ENCODE measurements at regions not wholly inside any gene's neighbourhood (a gene's known extent, or its start where the extent isn't known, plus 50 kb on each side); places are given as distances from the start of the nearest gene placed in this dataset.

GRCh38 chr15:70569714-70570231, 193.6 kb downstream of the UACA start:
- H3K36me3 Mint-ChIP-seq (ENCODE audit: low read depth) = peaks cover 6% of the 10 kb centered on the region
- H3K4me1 Mint-ChIP-seq (ENCODE audit: low read depth) = peaks cover 3% of the 10 kb centered on the region
- no peak overlapping the region for H3K4me3 Mint-ChIP-seq
- H3K27me3 Mint-ChIP-seq (ENCODE audit: low read depth) = peaks cover 5% of the 10 kb centered on the region
- peak; percentile 12 for DNase-seq (ENCODE audit: low spot score)
- H3K9me3 Mint-ChIP-seq = peaks cover 7% of the 10 kb centered on the region
- no peak overlapping the region for H3K27ac Mint-ChIP-seq

GRCh38 chr15:70569091-70569713, 194.2 kb downstream of the UACA start:
- DNase-seq (ENCODE audit: low spot score) = no peak
- Mint-ChIP-seq H3K4me1 (ENCODE audit: low read depth) (peaks cover 3% of the 10 kb centered on the region), H3K27me3 (ENCODE audit: low read depth) (peaks cover 2% of the 10 kb centered on the region), H3K36me3 (ENCODE audit: low read depth) (peaks cover 3% of the 10 kb centered on the region), H3K4me3 (no peak overlapping the region), H3K9me3 (peaks cover 3% of the 10 kb centered on the region), H3K27ac (no peak overlapping the region)

GRCh38 chr15:70566989-70567388, 196.4 kb downstream of the UACA start:
- no peak for DNase-seq (ENCODE audit: low spot score)
- H3K27me3 Mint-ChIP-seq (ENCODE audit: low read depth) = peaks cover 16% of the 10 kb centered on the region
- H3K27ac Mint-ChIP-seq = no peak overlapping the region
- no peaks in the 10 kb centered on the region for H3K36me3 Mint-ChIP-seq (ENCODE audit: low read depth)
- no peak overlapping the region for H3K4me3 Mint-ChIP-seq
- no peaks in the 10 kb centered on the region for H3K9me3 Mint-ChIP-seq
- peaks cover 3% of the 10 kb centered on the region for H3K4me1 Mint-ChIP-seq (ENCODE audit: low read depth)

GRCh38 chr15:70566047-70566835, 197.1 kb downstream of the UACA start:
- no peak overlapping the region for H3K27ac Mint-ChIP-seq
- H3K36me3 Mint-ChIP-seq (ENCODE audit: low read depth) = no peaks in the 10 kb centered on the region
- no peak for DNase-seq (ENCODE audit: low spot score)

GRCh38 chr15:70563561-70564095, 199.7 kb downstream of the UACA start:
- no peak for DNase-seq (ENCODE audit: low spot score)
- no peaks in the 10 kb centered on the region for H3K4me1 Mint-ChIP-seq (ENCODE audit: low read depth)
- no peaks in the 10 kb centered on the region for H3K36me3 Mint-ChIP-seq (ENCODE audit: low read depth)
- no peak overlapping the region for H3K4me3 Mint-ChIP-seq
- no peaks in the 10 kb centered on the region for H3K9me3 Mint-ChIP-seq
- peaks cover 30% of the 10 kb centered on the region for H3K27me3 Mint-ChIP-seq (ENCODE audit: low read depth)
- no peak overlapping the region for H3K27ac Mint-ChIP-seq

More at GRCh38 chr15:70566047-70566835, 197.1 kb downstream of the UACA start:
- Mint-ChIP-seq H3K4me3 (no peak overlapping the region), H3K27me3 (ENCODE audit: low read depth) (peaks cover 24% of the 10 kb centered on the region), H3K9me3 (no peaks in the 10 kb centered on the region), H3K4me1 (ENCODE audit: low read depth) (peaks cover 3% of the 10 kb centered on the region)

- Mint-ChIP-seq H3K27me3 (ENCODE audit: low read depth) (peaks cover 30% of the 10 kb centered on the region), H3K4me1 (ENCODE audit: low read depth) (no peaks in the 10 kb centered on the region), H3K4me3 (no peak overlapping the region), H3K27ac (no peak overlapping the region), H3K9me3 (no peaks in the 10 kb centered on the region), H3K36me3 (ENCODE audit: low read depth) (no peaks in the 10 kb centered on the region)
- DNase-seq (ENCODE audit: low spot score) = no peak
Observed at GRCh38 chr15:70562906-70563305, 200.5 kb downstream of the UACA start.

- Mint-ChIP-seq H3K27ac (no peak overlapping the region), H3K36me3 (ENCODE audit: low read depth) (no peaks in the 10 kb centered on the region), H3K27me3 (ENCODE audit: low read depth) (peaks cover 30% of the 10 kb centered on the region), H3K4me1 (ENCODE audit: low read depth) (no peaks in the 10 kb centered on the region), H3K4me3 (no peak overlapping the region), H3K9me3 (no peaks in the 10 kb centered on the region)
- DNase-seq (ENCODE audit: low spot score) = no peak
Observed at GRCh38 chr15:70561885-70562284, 201.5 kb downstream of the UACA start.

GRCh38 chr15:70560617-70561328, 202.6 kb downstream of the UACA start:
- Mint-ChIP-seq H3K4me1 (ENCODE audit: low read depth) (peaks cover 2% of the 10 kb centered on the region), H3K4me3 (no peak overlapping the region), H3K27ac (no peak overlapping the region)

GRCh38 chr15:70559265-70560239, 203.8 kb downstream of the UACA start:
- peak; percentile 59 for DNase-seq (ENCODE audit: low spot score)
- H3K4me1 Mint-ChIP-seq (ENCODE audit: low read depth) = peaks cover 3% of the 10 kb centered on the region
- H3K9me3 Mint-ChIP-seq = no peaks in the 10 kb centered on the region
- H3K27me3 Mint-ChIP-seq (ENCODE audit: low read depth) = peaks cover 30% of the 10 kb centered on the region
- H3K36me3 Mint-ChIP-seq (ENCODE audit: low read depth) = no peaks in the 10 kb centered on the region
- H3K4me3 Mint-ChIP-seq = no peak overlapping the region
- H3K27ac Mint-ChIP-seq = no peak overlapping the region

More at GRCh38 chr15:70560617-70561328, 202.6 kb downstream of the UACA start:
- no peaks in the 10 kb centered on the region for H3K9me3 Mint-ChIP-seq
- peaks cover 30% of the 10 kb centered on the region for H3K27me3 Mint-ChIP-seq (ENCODE audit: low read depth)
- no peak for DNase-seq (ENCODE audit: low spot score)
- no peaks in the 10 kb centered on the region for H3K36me3 Mint-ChIP-seq (ENCODE audit: low read depth)

GRCh38 chr15:70558406-70559264, 204.7 kb downstream of the UACA start:
- no peaks in the 10 kb centered on the region for H3K36me3 Mint-ChIP-seq (ENCODE audit: low read depth)

GRCh38 chr15:70557521-70558258, 205.7 kb downstream of the UACA start:
- Mint-ChIP-seq H3K27ac (no peak overlapping the region), H3K9me3 (no peaks in the 10 kb centered on the region), H3K36me3 (ENCODE audit: low read depth) (no peaks in the 10 kb centered on the region), H3K27me3 (ENCODE audit: low read depth) (peaks cover 20% of the 10 kb centered on the region), H3K4me3 (no peak overlapping the region), H3K4me1 (ENCODE audit: low read depth) (peaks cover 3% of the 10 kb centered on the region)
- DNase-seq (ENCODE audit: low spot score) = no peak

More at GRCh38 chr15:70558406-70559264, 204.7 kb downstream of the UACA start:
- Mint-ChIP-seq H3K27ac (no peak overlapping the region), H3K4me3 (no peak overlapping the region), H3K27me3 (ENCODE audit: low read depth) (peaks cover 28% of the 10 kb centered on the region), H3K9me3 (no peaks in the 10 kb centered on the region), H3K4me1 (ENCODE audit: low read depth) (peaks cover 3% of the 10 kb centered on the region)
- DNase-seq (ENCODE audit: low spot score) = no peak

GRCh38 chr15:70556779-70557178, 206.6 kb downstream of the UACA start:
- Mint-ChIP-seq H3K4me3 (no peak overlapping the region), H3K36me3 (ENCODE audit: low read depth) (no peaks in the 10 kb centered on the region), H3K9me3 (no peaks in the 10 kb centered on the region), H3K4me1 (ENCODE audit: low read depth) (peaks cover 3% of the 10 kb centered on the region), H3K27ac (no peak overlapping the region), H3K27me3 (ENCODE audit: low read depth) (peaks cover 13% of the 10 kb centered on the region)
- DNase-seq (ENCODE audit: low spot score) = no peak
